Stimulated activated CD8-positive, alpha-beta memory T cell treated with anti-CD3 and anti-CD28 coated beads, Interleukin-4, amount 100 ng/mL, for 4 hours (primary cell): ENCODE measurements at regions not wholly inside any gene's neighbourhood (a gene's known extent, or its start where the extent isn't known, plus 50 kb on each side); places are given as distances from the start of the nearest gene placed in this dataset.
A peak's percentile ranks its signal among the peaks of the same experiment; 100 is the strongest.
"Not testable (repeated sequence)": the region's sequence is repeated elsewhere in the genome, so short reads cannot be mapped to it uniquely, and the experiment has no call there.

Source experiments
- DNase-seq, 2 donors: peaks; one replicate each; pipeline ENCODE4 v3.0.0-alpha.2; 2020; ENCODE audit warnings: low read depth in 2 of 2, low spot score in 1 of 2

GRCh38 chr17:43345515-43345914, 53.3 kb upstream of the ARL4D start:
- not testable (repeated sequence) for DNase-seq

- no peak for DNase-seq
Observed at GRCh38 chr17:43344685-43345084, 54.1 kb upstream of the ARL4D start.

- DNase-seq: no peak
Observed at GRCh38 chr17:43342589-43342890, 56.3 kb upstream of the ARL4D start.

GRCh38 chr17:43341715-43342588, 56.8 kb upstream of the ARL4D start:
- DNase-seq: no peak

GRCh38 chr17:43338886-43339516, 59.8 kb upstream of the ARL4D start:
- DNase-seq: peak; percentile 35 to 40

GRCh38 chr17:43337684-43338428, 60.9 kb upstream of the ARL4D start:
- no peak for DNase-seq

GRCh38 chr17:43334738-43335402, 63.9 kb upstream of the ARL4D start:
- no peak for DNase-seq

- DNase-seq: no peak
Observed at GRCh38 chr17:43333433-43333943, 65.3 kb upstream of the ARL4D start.

GRCh38 chr17:43332230-43332629, 66.6 kb upstream of the ARL4D start:
- no peak for DNase-seq

- no peak for DNase-seq
Observed at GRCh38 chr17:43330876-43331639, 67.7 kb upstream of the ARL4D start.

GRCh38 chr17:43329183-43329582, 69.6 kb upstream of the ARL4D start:
- DNase-seq: no peak

- DNase-seq: no peak
Observed at GRCh38 chr17:43328650-43329049, 70.1 kb upstream of the ARL4D start.

- DNase-seq: no peak
Observed at GRCh38 chr17:43327834-43328420, 70.9 kb upstream of the ARL4D start.

GRCh38 chr17:43327421-43327820, 71.4 kb upstream of the ARL4D start:
- no peak for DNase-seq

- no peak for DNase-seq
Observed at GRCh38 chr17:43326490-43327275, 72.1 kb upstream of the ARL4D start.

GRCh38 chr17:43324205-43324893, 74.4 kb upstream of the ARL4D start:
- no peak for DNase-seq

- no peak for DNase-seq
Observed at GRCh38 chr17:43319293-43320124, 79.3 kb upstream of the ARL4D start.
